GM18502 (cell line): ENCODE measurements at regions not wholly inside any gene's neighbourhood (a gene's known extent, or its start where the extent isn't known, plus 50 kb on each side); places are given as distances from the start of the nearest gene placed in this dataset.

Experiments
- ATAC-seq: cut with Tn5 transposase; IDR thresholded peaks from one replicate; pipeline ENCODE4 v1.9.1; 2021; ENCODE audit warnings: mild to moderate bottlenecking; ENCODE audit not compliant: unreplicated experiment, poor library complexity

DNA sequence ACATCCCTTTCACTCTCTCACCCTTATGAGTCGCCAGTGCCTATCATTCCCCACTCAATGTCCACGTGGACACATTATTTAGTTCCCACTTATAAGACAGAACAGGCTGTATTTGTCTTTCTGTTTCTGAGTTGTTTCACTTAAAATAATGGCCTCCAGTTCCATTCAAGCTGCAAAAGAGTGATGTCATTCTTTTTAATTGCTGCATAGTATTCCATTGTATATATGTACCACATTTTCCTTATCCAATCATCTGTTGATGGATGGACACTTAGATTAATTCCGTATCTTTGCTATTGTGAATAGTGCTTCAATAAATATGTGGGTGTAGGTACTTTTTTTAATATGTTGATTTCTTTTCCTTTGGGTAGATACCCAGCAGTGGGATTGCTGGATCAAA is 79.1 kb downstream of the ZNF365 start:
- no peak for ATAC-seq

DNA sequence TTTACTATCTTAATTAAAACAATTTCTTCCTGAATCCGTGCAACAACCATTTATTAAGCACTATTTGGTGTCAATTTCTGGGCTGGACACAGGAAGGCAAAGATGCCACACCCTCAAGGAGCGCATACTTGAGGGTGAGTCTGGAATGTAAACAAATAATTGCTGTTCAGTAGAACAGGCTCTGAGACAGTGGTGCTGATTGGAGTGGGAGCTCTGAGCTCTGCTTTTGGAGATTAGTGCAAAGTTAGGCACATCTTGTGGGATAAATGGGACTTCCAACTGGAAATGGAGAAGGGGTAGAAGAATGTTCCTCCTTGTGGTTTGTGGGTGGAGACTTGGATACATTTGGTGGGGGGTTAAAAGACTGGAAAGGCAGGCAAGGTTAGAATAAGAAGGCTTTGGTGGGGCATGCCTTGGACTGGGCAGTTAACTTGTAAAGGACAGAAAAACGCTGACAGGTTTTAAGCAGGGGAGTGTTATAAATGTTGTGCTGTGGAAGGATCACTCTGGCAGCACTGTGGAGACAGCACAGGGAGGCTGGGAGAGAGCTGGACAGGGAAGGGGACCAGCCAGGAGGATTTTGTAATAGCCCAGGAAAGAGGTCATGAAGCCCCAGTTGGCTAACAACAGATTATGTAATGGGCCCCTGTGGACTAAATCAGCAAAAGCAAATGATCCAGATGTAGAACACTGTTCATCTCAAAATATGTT is 80.7 kb downstream of the ZNF365 start:
- no peak for ATAC-seq

DNA sequence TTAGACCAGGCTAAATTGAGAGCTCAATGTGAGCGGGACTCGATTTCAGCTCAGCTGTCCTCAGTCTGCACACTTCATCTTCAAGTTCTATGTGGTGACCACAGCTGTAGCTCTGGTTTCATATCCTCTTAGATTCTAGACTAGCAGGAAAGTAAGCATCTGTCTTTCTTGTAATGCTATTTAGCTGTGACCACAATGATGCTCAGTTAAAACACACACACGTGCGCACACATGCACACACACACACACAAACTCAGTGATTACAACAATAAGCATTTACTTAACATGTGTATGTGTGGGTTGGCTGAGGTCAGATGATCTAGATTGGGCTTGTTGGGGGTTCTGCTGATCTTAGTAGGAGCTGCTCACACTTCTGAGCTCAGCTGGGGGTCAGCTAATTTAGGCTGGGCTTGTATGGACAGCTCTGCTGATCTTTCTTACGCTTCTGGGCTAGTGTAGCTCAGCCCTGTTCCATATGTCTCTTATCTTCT is 82.5 kb downstream of the ZNF365 start:
- ATAC-seq, result peak; percentile 98

DNA sequence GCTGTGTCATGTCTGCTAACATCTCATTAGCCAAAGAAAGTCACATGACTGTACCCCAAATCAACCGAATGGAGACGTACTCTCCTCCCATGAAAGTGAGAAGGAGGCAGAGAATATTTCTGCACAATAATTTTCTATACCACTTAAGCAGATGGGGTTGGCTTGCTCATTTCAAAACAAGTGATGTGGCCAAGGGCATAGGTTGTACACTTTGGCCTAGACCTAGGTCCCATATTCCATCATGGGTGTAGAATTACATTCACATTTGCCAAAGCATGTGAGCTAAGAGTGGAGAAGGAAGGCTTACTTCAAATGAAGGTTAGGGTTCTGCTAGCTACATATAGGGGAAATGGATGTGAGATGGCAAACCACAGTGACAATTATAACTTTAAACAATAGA is 83.0 kb downstream of the ZNF365 start:
- peak; percentile 2 for ATAC-seq

DNA sequence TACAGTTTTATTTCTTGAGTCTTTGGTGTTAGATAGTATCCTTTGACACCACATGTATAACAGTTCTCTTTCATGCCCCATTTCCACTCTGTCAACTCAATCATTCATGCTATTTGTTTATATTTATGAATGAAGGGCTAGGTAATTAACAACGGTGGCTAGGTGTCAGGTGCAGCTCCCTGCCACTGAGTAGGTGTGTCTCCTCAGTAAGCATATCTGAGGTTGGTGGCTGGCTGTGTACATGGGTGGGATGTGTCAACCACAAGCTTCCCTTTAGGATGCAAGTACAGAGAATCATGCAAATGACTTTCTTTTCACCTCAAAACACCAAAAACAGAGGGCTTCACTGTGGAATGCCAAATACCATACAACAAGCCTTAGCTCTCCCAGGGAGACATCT is 83.4 kb downstream of the ZNF365 start:
- no peak for ATAC-seq

DNA sequence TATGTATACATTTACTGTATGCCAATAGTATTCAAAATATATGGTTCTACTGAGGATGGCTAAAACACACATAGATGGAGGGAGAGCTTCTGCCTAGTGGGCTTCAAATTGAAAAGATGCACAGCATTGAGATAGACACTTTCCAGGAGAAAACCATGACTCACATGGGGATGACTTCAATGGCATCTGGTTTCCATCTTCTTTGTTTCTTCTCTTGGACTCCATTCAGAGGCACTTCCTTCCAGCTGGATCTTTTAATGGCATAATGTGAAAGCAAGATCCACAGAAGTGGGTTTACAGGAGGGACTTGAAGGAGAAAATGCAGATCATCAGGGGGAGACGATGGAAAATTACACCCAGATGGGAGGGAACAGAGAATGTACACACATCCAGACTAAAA is 84.9 kb downstream of the ZNF365 start:
- ATAC-seq, result no peak

DNA sequence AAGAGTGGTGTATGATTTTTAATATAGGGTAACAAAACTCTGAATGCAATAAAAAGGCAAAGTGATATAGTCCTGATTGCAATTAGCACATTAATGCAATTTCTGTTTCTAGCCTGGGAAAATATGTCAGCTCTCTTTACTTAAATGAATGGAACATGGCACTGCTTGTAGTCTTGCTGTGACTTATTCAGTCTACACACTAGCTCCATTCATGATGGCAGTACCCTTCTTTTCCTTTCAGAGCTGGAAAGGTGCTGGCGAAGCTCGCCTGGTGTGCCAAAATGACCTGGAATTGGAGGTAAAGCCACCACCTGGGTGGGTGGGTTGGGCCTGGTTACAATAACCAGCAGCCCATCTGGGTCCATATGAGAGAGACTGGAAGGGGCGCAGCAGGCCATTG is 85.3 kb downstream of the ZNF365 start:
- ATAC-seq, result no peak

DNA sequence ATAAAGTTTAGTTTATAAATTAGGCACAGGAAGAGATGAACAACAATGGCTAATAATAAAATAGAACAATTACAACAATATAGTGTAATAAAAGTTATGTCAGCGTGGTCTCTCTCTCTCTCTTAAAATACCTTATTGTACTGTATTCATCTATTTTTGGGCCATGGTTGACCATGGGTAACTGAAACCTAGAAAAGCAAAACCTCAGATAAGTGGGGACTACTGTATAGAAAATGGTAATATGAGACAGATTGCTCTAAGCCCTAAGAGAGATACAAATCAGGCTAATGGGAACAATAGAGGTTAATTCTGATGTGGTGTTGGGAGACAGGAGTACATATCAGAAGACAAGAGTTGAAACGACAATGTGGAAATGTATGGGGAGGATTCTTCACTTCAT is 86.2 kb downstream of the ZNF365 start:
- no peak for ATAC-seq

DNA sequence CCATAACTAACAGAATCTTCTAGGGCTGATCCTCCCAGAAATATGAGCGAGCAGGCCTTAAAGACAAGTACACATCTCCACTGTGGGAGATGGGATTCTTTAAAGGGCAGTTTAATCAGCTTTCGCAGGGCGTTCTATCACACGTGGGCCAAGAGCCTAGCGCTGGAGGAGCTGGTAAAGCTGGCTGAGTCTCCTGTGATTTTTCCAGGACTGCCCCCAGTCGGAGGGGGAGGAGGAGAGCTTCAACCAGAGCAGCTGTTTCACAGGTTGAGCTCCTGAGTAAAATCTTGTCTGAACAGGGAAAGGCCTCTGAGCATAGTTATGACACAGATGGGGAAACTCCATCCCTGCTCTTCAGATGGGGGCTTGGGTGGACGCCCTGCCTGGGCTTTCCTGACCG is 87.0 kb downstream of the ZNF365 start:
- no peak for ATAC-seq

DNA sequence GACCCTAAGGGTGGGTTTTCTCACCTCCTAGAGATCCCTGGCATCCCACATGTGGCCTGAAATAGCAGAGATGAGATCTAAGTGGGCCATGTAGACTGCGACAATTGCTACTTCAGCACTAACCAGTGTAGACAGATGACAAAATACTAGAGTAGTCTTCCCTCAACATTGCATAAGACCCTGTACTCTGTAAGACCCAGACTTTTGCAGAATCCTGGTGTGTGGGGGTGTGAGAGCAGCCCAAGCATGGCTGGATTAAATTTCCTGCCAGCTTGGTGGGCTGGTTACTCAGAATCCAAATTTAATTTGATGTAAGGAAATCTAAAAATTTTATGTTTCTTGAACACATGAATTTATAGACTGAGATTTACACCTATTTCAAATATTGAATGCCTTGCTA is 88.3 kb downstream of the ZNF365 start:
- ATAC-seq, result no peak

DNA sequence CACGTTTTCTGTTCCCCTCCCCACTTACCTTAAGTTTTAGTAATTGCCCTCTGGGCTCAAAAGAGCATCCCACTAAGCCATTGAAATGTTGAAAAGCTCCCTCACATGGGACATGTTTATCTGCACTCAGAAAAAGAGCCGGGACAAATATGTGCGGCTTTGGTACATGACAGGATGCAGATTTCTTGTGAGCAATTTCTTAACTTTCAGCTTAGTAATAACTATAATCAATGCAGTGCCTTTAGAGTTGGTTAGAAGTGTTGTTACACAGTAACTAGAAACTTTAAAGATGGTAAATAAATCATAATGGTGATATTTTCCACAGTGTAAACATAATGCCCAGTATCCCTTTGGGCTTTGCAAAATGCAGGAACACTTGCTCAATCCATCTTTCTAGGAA is 89.2 kb downstream of the ZNF365 start:
- ATAC-seq, result no peak

DNA sequence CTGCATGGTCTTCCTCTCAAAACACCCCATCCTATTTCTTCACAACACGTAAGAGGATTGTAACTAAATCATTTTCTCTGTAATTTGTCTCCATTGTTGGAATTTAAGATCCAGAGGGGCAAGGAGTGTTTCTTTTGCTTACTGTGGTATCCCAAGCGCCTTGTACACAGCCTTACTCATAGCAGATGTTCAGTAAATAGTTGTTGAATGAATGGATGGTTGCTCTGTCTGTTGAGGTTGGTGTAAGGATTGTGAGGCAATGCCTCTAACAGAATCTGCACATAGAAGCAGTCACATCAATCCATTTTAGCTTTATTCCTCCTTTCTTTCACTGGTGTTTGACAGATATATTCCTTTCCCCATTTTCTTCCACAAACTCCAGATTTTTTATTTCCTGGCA is 90.1 kb downstream of the ZNF365 start:
- no peak for ATAC-seq

DNA sequence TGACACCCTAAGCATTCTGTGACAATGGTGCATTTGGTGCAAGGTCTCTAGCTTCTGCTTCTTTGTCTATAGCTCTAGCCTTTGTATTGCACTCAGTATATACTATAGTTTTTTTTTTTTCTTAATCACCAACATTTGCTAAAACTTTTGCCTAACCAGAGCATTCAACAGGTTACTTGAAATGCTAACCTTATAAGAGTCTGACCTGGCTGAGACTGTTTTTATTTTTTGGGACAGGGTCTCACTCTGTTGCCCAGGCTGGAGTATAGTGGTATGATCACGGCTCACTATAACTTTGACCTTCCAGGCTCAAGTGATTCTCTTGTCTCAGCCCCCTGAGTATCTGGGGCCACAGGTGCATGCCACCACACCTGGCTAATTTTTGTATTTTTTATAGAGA is 92.4 kb downstream of the ZNF365 start:
- ATAC-seq, result no peak

DNA sequence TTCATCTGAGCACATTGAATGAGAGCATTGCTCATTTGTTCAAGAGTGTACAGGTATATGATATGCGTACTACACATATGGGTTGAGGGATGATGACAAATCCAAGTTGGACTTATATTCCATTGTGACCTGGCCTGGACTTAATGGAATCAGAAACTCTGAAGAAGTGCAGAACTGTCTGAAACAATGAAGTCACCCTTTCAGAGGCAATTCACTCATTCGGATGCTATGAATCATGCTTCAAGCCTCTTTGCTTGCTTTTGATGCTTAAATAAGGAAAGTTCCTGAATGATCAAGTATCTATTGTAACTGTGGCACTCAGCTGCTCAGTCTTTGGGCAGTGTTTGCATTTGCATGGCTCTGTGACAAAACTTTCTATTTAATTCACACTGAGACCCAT is 93.4 kb downstream of the ZNF365 start:
- ATAC-seq, result no peak

DNA sequence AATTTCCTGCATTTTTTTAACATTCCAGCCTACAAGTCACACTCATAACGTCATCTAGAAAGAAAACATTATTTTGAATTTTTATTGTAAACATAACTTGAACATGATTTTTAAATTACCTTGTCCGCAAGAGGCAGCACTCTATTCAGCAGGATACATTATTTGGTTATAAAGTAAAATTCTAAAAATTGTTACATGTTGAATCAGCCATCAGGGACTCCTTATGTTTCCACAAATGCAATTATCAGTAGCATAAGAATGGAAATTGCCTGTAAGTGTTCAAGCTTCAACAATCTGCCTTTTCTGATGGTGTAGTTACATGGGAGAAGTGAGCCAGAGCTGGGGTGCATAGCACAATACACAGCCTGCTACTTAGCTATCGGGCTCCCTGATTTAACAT is 97.5 kb downstream of the ZNF365 start:
- ATAC-seq, result no peak

DNA sequence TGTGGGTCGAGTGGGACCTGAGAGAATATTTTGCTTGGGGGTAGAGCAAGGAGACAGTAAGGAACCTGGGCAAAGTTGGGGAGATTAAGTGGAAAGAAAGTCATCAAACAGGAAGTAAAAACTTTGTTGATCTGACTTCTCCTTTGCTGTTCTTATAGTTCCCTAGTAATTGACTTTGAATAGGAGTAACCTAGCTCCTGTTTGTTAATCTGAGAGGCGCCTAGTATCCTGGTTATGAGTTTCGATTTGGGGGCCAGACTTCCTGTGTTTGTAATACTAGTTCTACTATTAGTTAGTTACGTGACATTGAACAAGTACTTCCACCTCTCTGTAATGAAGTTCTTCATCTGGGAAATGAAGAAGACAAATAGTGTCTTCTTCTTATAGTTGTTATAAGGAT is 99.1 kb downstream of the ZNF365 start:
- no peak for ATAC-seq

DNA sequence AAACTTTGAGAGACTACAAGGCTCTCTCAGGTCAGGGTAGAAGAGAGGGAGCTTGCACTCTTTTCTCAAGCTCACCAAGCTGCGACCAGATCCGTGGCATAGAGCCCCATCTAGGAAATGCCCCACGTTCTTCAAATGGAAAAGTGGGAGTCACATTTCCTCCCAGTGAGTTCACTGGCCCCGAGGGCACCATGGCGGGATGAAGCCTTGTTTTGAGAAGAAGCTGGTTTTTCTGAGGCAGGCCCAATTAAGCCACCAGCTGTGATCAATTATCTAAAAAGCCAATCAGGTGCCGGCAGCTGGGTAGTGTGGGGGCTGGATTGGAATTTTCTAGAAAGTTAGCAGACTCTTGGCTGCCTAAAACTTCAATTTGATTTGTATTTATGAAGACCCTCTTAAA is 101.4 kb downstream of the ZNF365 start:
- ATAC-seq, result no peak

DNA sequence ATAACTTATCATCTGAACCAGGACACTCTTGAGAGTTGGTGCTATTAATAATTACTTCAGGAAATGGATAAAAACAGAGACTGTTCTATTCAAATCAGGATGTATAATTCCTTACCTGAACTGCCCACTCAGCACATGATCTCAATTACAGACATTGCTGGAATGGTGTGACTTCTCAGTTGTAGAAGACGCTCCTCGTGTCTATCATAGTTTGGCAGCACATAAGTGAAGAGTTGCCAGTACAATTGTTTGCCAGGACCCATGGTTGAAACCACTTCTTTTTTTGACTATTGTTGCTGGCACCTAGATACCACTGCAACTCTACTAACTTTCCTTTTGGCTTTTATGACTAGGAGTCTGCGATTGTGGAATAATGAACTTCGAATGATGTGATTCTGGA is 105.4 kb downstream of the ZNF365 start:
- ATAC-seq, result no peak

DNA sequence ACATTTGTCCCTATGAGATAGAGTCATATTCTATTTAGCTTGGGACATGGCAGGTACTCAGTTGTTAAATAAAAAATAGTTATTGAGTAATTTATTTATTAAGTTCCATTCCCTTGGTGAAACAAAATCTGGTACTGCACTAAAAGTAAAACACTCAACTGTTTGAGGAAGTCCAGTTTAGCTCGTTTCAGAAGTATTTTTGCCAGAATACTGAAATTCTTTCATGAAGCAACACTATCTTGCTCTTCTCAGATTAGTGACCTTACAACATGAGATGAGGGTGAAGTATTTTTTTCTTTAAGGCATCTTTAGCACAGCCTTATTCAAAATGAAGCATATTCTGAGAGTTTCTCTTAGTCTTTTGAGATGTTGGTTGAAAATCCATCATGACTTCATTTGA is 106.0 kb downstream of the ZNF365 start:
- ATAC-seq, result no peak

DNA sequence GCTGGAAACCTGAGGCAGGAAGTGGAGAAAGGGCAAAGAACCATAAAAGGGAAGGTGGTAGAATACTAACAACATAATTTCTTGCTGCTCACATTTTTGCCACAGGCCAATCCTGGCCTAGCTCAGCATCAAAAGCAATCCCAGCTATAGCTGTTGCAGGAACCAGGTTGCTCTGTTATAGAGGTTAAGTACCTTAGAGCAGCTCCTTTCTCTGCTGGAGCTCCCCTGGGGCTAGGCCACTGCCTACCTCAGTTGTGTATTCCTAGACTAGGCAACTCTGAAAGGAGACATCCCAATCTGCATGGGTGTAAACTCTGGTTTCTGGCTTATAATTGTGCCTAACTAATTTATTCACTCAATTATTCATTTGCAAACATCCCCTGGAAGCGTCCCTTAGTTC is 108.4 kb downstream of the ZNF365 start:
- ATAC-seq, result no peak

DNA sequence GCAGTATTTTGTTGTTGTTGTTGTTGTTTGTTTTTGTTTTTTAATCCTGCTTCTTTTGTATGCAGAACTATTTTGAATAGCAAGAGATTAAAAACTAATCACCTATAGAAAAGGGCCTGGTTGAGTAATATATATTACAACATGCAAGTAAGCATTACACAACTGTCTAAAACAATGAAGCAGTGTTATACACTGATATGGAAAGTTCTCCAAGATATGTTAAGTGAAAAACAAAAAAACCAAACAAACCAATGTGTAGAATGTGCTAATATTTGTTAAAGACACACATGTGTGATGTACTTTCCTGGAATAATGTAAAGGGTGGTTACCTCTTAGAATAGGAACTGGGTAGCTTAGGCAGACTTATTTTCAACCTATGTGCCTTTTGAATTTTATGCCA is 117.4 kb downstream of the ZNF365 start:
- no peak for ATAC-seq

DNA sequence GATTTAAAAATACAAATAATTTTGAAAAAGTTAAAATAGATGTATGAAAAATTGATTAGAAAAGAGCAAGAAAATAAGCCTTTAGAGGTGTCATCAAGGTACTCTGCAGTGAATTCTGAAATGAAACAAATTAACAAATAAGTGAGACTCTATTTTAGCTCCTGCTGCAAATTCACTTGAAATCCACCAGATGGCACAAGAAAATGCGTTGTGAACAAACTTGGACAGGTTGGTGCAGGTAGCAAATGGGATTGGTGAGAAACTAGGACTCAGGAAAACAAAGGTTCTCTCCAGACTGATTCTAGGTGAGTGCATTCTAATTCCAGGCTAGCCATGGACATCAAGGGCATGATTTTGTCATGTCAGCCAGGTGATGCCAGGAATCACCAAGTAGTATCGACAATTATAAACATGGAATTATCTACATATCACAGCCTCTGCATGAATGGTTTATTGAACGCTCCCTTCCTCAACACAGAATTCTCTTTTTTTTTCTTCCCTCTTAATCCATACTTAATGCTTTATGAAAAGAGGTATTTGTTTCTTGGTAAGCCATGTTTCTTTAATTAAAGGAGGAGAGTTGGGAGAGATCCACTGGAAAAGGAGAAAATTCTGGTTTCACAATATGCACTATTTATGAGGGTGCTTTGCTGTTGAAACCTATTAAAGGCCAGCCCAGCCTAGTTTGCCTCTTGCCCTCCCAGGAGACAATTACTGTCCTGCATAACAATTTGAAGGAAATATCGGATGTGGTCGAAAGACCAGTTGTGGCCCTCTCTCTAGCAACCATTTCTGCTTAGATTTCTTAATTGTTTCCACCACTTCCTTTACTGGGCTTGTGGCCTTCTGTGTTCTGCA is 118.1 kb downstream of the ZNF365 start:
- ATAC-seq, result no peak
